Activated CD8-positive, alpha-beta T cell treated with anti-CD3 and anti-CD28 coated beads for 36 hours (primary cell): ENCODE measurements at regions not wholly inside any gene's neighbourhood (a gene's known extent, or its start where the extent isn't known, plus 50 kb on each side); places are given as distances from the start of the nearest gene placed in this dataset.

Experiments
- ATAC-seq: fragments of 200-7000 bp; cut with Tn5 transposase; one replicate; pipeline ENCODE4 v1.10.0; 2021; ENCODE audit warnings: mild to moderate bottlenecking, moderate library complexity
- CTCF ChIA-PET: fragments of 350-600 bp; sonication (Branson Sonifier 250); formaldehyde crosslinking; loops from one replicate; lab custom pipeline; 2021; ENCODE audit warnings: antibody characterized with exemption; lab: Charles Lee
- POLR2A ChIA-PET: fragments of 350-600 bp; sonication (Branson Sonifier 250); formaldehyde crosslinking; loops from one replicate; lab custom pipeline; 2021; ENCODE audit warnings: antibody characterized with exemption; lab: Charles Lee
- DNase-seq: peaks from one replicate; pipeline ENCODE4 v3.0.0-alpha.2; 2020
- H3K27ac Mint-ChIP-seq: one replicate; pipeline ENCODE4 v1.8.0; 2021; ENCODE audit warnings: mild to moderate bottlenecking, mixed read lengths
- H3K27me3 Mint-ChIP-seq: one replicate; pipeline ENCODE4 v1.8.0; 2021; ENCODE audit warnings: mixed read lengths
- H3K36me3 Mint-ChIP-seq: one replicate; pipeline ENCODE4 v1.8.0; 2021; ENCODE audit warnings: low read depth, mixed read lengths
- H3K4me1 Mint-ChIP-seq: one replicate; pipeline ENCODE4 v1.8.0; 2021; ENCODE audit warnings: low read depth, mixed read lengths
- H3K4me3 Mint-ChIP-seq: one replicate; pipeline ENCODE4 v1.8.0; 2021; ENCODE audit warnings: mild to moderate bottlenecking, moderate library complexity, mixed read lengths
- H3K9me3 Mint-ChIP-seq: one replicate; pipeline ENCODE4 v1.8.0; 2021; ENCODE audit warnings: mixed read lengths
- CTCF ChIP-seq: fragments of 200-600 bp; IDR thresholded peaks from one replicate; pipeline ENCODE4 v1.8.0; 2022; ENCODE audit warnings: antibody characterized with exemption, mild to moderate bottlenecking
- intact Hi-C: fragments of 100-400 bp; cut with micrococcal nuclease; formaldehyde crosslinking; loops from one replicate; pipeline ENCODE4 v1.10.0; 2022

GRCh38 chr14:42541535-42542001 lies 934.9 kb downstream of the LRFN5 start:
- ATAC-seq: no peak
- no peak overlapping the region for H3K4me3 Mint-ChIP-seq
- ChIA-PET POLR2A (no interaction called here), CTCF (no interaction called here)
- H3K27ac Mint-ChIP-seq: no peak overlapping the region
- peaks cover 2% of the 10 kb centered on the region for H3K9me3 Mint-ChIP-seq
- intact Hi-C loops: no loop called here
- H3K36me3 Mint-ChIP-seq: no peaks in the 10 kb centered on the region
- DNase-seq: no peak
- H3K27me3 Mint-ChIP-seq: no peaks in the 10 kb centered on the region
- no peaks in the 10 kb centered on the region for H3K4me1 Mint-ChIP-seq
- TF ChIP-seq CTCF: no peak

GRCh38 chr14:42535397-42535796 lies 928.7 kb downstream of the LRFN5 start:
- no peak overlapping the region for H3K27ac Mint-ChIP-seq
- H3K36me3 Mint-ChIP-seq: no peaks in the 10 kb centered on the region
- intact Hi-C loops: no loop called here
- no peak for DNase-seq
- ChIA-PET POLR2A (no interaction called here), CTCF (no interaction called here)
- no peak for TF ChIP-seq CTCF
- no peaks in the 10 kb centered on the region for H3K27me3 Mint-ChIP-seq
- ATAC-seq: no peak
- no peak overlapping the region for H3K4me3 Mint-ChIP-seq
- H3K9me3 Mint-ChIP-seq: peaks cover 2% of the 10 kb centered on the region
- H3K4me1 Mint-ChIP-seq: no peaks in the 10 kb centered on the region

- CTCF ChIA-PET: interaction anchor here (0.6 kb wide), 1 partner anchor 15 kb away, joined by 3 read pairs; no protein-coding TSS in a partner anchor
- Mint-ChIP-seq H3K27ac (no peak overlapping the region), H3K9me3 (peaks cover 3% of the 10 kb centered on the region), H3K36me3 (no peaks in the 10 kb centered on the region), H3K4me3 (no peak overlapping the region), H3K4me1 (no peaks in the 10 kb centered on the region), H3K27me3 (no peaks in the 10 kb centered on the region)
- no peak for TF ChIP-seq CTCF
- intact Hi-C loops: no loop called here
- no peak for ATAC-seq
- no peak for DNase-seq
- POLR2A ChIA-PET: no interaction called here
Observed at GRCh38 chr14:42533476-42533875, 926.8 kb downstream of the LRFN5 start.

GRCh38 chr14:42532194-42532593 lies 925.5 kb downstream of the LRFN5 start:
- DNase-seq (no peak), ATAC-seq (no peak)
- no peaks in the 10 kb centered on the region for H3K4me1 Mint-ChIP-seq
- TF ChIP-seq CTCF: no peak
- intact Hi-C loops: no loop called here
- H3K27ac Mint-ChIP-seq: no peak overlapping the region
- no peaks in the 10 kb centered on the region for H3K27me3 Mint-ChIP-seq
- peaks cover 2% of the 10 kb centered on the region for H3K9me3 Mint-ChIP-seq
- no peaks in the 10 kb centered on the region for H3K36me3 Mint-ChIP-seq
- ChIA-PET CTCF (no interaction called here), POLR2A (no interaction called here)
- no peak overlapping the region for H3K4me3 Mint-ChIP-seq

- CTCF ChIA-PET: no interaction called here
- H3K4me3 Mint-ChIP-seq: no peak overlapping the region
- H3K4me1 Mint-ChIP-seq: no peaks in the 10 kb centered on the region
- DNase-seq: no peak
- TF ChIP-seq CTCF: no peak
- POLR2A ChIA-PET: no interaction called here
- H3K9me3 Mint-ChIP-seq: peaks cover 2% of the 10 kb centered on the region
- no peaks in the 10 kb centered on the region for H3K27me3 Mint-ChIP-seq
- intact Hi-C loops: no loop called here
- no peak overlapping the region for H3K27ac Mint-ChIP-seq
- no peak for ATAC-seq
- no peaks in the 10 kb centered on the region for H3K36me3 Mint-ChIP-seq
Observed at GRCh38 chr14:42527141-42527540, 920.5 kb downstream of the LRFN5 start.
